GM19025 (cell line): ENCODE measurements at regions not wholly inside any gene's neighbourhood (a gene's known extent, or its start where the extent isn't known, plus 50 kb on each side); places are given as distances from the start of the nearest gene placed in this dataset.

ENCODE experiments used
- ATAC-seq: cut with Tn5 transposase; IDR thresholded peaks from one replicate; pipeline ENCODE4 v1.9.1; 2021; ENCODE audit warnings: mild to moderate bottlenecking, low read depth, moderate library complexity; ENCODE audit not compliant: unreplicated experiment

DNA sequence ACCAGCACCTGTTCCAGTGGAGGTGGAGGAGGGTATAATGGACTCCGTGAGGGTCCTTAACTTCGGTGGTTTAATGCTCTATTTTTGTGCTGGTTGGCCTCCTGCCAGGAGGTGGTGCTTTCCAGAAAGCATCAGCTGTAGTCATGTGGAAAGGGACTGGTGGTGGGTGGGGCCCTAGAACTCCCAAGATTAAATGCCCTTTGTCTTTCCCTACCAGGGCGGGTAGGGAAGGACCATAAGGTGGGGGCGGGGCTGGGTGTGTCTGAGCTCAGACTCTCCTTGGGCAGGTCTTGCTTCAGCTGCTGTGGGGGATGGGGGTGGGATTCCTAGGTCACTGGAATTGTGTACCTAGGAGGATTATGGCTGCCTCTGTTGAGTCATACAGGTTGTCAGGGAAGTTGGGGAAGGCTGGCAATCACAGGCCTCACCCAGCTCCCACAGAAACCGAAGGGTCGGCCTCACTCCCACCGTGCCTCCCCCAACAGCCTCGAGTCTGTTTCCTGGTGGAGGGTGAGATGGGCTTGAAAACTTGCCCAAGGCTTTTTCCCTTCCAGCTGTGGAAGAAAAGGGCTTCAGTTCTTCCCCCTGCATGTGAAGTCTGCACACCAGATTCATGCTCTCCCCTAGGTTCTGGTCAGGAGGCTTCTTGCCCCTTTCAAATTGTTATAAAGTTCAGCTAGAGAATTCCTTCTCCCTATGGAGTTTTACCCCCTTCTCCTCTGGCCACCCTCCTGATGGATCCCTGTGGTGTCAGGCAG is 60.3 kb upstream of the CLDN10 start:
- no peak for ATAC-seq

- ATAC-seq = no peak
These were observed 58.3 kb upstream of the CLDN10 start for GRCh38 chr13:95494082-95494681.

DNA sequence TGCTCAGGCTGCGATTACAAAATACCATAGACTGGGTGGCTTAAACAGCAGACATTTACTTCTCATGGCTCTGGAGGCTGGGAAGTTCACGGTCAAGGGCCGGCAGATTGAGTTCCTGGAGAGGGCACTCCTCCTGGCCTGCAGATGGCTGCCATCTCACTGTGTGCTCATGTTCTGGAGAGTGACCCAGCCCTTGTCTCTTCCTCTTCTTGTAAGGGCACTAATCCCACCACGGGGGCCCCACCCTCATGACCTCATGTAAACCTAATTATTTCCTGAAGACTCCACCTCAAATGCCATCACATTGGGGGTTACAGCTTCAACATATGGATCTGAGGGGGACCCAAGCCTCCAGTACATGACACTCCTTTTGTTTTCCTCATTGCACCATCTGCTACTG is 56.0 kb upstream of the CLDN10 start:
- ATAC-seq = no peak

DNA sequence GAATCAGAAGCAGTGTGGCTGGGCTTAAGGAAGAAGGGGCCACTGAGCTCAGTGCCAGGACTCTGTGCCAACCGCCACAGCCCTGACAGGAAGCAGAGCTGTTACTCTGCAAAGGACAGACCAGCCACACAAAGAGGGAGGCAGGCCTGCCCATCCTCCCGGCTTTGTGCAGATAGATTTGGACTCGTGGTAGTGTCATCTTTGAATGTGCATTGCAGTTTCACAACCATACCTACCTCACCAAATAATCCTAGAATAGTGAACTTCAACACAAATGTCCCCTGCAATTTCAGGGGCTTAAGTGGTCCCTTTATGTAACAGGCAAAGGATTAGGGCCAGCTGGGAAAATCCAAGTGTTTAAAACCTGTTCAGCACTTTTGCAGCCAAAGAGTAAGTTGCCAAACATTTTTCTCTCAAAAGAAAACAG is 55.1 kb upstream of the CLDN10 start:
- no peak for ATAC-seq

GRCh38 chr13:95498886-95499285 is 53.6 kb upstream of the CLDN10 start:
- no peak for ATAC-seq

DNA sequence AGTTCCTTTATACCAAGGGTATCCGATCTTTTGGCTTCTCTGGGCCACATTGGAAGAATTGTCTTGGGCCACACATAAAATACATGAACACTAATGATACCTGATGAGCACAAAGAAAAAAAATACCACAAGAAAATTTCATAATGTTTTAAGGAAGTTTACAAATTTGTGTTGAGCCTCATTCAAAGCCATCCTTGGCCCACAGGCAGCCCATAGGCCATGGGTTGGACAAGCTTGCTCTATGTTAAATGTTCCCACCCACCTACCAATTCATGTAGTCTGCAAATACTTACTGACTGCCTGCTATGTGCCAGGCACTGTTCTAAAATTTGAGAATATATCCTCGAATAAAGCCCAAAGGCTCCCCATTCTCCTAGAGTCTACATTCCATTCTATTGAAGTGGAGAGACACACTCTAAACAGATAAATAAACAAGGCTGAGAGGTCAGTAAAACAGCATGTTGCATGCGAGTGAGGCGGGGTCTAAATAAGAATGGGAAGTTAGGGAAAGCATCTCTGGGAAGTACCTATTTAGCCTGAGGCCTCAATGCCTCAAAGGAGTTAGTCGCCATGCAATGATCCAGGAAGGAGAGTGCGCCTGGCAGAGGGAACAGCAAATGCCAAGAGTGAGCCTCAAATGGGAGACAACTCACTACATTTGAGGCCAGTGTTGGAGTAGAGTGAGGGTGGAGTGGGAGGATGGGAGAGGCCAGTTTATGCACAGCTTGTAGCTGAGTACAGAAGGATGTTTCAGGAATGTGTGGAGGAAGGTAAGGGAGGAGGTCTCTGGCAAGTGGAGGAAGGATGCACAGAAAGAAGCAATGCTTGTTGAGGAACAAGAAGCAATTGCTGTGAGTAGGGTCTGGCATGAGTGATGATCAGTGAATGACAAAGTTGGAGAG is 52.5 kb upstream of the CLDN10 start:
- ATAC-seq = no peak

DNA sequence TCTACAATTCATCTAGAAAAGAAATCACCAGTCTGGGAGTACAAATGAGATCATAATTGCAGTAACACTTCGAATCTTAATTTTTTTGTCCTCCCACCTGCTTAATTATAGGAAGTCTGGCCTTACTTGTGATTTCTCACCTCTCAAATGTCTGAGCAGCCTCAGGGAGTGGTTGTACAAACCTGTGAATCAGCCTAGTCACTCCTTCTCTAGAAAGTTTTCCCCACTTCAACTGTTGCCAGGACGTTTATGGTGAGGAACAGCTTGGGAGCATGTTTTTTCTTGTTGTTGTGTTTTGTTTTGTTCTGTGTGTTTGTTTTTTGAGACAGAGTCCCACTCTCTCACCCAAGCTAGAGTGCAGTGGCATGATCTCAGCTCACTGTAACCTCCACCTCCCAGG is 50.3 kb upstream of the CLDN10 start:
- ATAC-seq = no peak
